ENCODE measurements at regions not wholly inside any gene's neighbourhood (a gene's known extent, or its start where the extent isn't known, plus 50 kb on each side); places are given as distances from the start of the nearest gene placed in this dataset.

DNA sequence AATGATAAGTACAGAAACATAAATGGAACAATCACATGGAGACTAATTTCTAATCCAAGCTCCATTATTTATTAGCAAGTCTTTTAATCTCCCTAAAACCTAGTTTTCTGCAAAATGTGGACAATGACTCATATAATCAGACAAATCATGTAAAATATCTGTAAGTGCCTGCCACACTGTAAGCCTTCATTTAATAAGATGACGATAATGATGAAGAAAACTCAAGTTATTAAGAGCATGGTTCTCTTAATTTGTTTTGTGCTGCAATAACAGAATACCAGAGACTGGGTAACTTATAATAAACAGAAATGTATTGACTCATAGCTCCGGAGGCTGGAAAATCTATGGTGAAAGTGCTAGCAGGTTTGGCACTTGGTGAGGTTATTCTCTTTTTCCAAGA lies 535.3 kb upstream of the LRFN5 start:
- DNase-seq (ENCODE audit: extremely low read depth, low read depth), result no peak
- TF ChIP-seq, protein P1, sequence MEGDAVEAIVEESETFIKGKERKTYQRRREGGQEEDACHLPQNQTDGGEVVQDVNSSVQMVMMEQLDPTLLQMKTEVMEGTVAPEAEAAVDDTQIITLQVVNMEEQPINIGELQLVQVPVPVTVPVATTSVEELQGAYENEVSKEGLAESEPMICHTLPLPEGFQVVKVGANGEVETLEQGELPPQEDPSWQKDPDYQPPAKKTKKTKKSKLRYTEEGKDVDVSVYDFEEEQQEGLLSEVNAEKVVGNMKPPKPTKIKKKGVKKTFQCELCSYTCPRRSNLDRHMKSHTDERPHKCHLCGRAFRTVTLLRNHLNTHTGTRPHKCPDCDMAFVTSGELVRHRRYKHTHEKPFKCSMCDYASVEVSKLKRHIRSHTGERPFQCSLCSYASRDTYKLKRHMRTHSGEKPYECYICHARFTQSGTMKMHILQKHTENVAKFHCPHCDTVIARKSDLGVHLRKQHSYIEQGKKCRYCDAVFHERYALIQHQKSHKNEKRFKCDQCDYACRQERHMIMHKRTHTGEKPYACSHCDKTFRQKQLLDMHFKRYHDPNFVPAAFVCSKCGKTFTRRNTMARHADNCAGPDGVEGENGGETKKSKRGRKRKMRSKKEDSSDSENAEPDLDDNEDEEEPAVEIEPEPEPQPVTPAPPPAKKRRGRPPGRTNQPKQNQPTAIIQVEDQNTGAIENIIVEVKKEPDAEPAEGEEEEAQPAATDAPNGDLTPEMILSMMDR (IDR thresholded peaks at IDR 0.05; ENCODE audit: low read depth, low read length), result no peak

- DNase-seq (ENCODE audit: extremely low read depth, low read depth), result no peak
- TF ChIP-seq, protein P1 (IDR thresholded peaks at IDR 0.05; ENCODE audit: low read depth, low read length), result no peak
Measured at GRCh38 chr14:41062826-41063225, 543.9 kb upstream of the LRFN5 start.

DNA sequence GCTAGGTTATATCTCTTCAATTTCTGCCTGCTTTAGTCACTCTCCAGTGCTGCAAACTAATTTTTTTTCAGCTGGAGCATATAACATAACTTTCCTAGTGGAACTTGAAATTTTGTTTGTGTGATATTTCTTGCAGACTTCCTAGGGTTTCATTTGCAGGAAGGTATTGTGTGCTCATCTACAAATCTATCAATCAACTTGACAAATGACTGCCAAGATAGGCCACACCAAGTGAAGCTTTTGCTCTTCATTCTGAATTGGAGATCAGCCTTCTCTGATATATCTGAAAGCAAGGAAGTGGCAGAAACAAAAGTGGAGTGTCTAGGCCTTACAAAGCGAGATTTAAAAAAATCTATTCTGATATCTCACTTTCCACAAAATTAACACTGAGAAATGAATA lies 551.1 kb upstream of the LRFN5 start:
- TF ChIP-seq, protein P1 (IDR thresholded peaks at IDR 0.05; ENCODE audit: low read depth, low read length), result no peak
- DNase-seq (ENCODE audit: extremely low read depth, low read depth), result no peak

DNA sequence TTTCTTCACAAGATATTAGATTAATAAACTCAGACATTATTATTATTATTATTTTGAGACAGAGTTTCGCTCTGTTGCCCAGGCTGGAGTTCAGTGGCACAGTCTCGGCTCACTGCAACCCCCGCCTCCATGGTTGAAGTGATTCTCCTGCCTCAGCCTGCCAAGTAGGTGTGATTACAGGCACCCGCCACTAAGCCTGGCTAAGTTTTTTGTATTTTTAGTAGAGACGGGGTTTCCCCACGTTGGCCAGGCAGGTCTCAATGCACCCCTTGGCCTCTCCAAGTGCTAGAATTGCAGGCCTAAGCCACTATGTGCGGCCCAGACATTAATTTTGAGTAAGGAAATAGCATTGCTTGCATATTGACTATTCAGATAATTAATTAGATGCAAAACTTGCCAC lies 554.9 kb upstream of the LRFN5 start:
- no peak for DNase-seq (ENCODE audit: extremely low read depth, low read depth)
- TF ChIP-seq, protein P1 (IDR thresholded peaks at IDR 0.05; ENCODE audit: low read depth, low read length), result no peak

GRCh38 chr14:41047763-41048162 lies 558.9 kb upstream of the LRFN5 start:
- DNase-seq (ENCODE audit: extremely low read depth, low read depth), result no peak
- TF ChIP-seq, protein P1 (IDR thresholded peaks at IDR 0.05; ENCODE audit: low read depth, low read length), result no peak

DNA sequence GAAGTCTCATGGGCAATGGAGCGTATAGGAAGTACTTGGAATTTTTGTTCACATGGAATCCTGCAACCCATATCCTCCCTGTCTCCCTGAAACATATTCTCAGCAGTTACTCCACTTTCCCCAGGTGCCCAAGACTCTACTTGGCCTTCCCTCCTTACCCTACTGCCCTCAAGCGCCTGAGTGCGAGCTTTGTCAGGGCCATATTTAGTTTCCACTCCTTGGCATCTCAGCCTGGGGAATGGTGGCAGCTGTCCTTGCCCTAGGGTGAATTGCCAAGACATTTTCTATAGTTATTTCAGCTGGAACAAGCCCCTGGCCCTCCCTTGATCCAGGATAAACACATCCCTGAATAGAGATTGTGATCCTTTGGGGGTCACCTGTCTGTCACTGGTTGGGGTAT lies 569.3 kb upstream of the LRFN5 start:
- TF ChIP-seq, protein P1 (IDR thresholded peaks at IDR 0.05; ENCODE audit: low read depth, low read length), result no peak
- DNase-seq (ENCODE audit: extremely low read depth, low read depth), result no peak

DNA sequence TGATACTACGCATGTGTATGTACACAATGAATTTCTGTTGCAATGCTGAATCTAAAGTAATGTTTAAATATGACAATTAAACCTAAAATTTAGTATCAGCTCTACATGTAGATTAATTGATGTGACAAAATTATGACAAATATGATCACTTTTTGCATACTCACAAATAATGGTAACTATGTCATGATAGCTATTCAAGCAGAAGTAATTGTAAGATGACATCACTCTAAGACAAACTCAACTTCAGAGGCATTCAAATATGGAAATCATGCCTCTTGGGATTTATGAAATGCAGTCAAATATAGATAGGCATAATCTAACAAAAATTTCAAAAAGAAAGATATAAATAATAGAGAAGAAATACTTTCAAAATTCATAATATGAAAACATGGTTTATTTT lies 571.7 kb upstream of the LRFN5 start:
- TF ChIP-seq, protein P1 (IDR thresholded peaks at IDR 0.05; ENCODE audit: low read depth, low read length), result no peak
- DNase-seq (ENCODE audit: extremely low read depth, low read depth), result no peak

All from AG09319 (cell line).